ENCODE measurements at regions not wholly inside any gene's neighbourhood (a gene's known extent, or its start where the extent isn't known, plus 50 kb on each side); places are given as distances from the start of the nearest gene placed in this dataset.

DNA sequence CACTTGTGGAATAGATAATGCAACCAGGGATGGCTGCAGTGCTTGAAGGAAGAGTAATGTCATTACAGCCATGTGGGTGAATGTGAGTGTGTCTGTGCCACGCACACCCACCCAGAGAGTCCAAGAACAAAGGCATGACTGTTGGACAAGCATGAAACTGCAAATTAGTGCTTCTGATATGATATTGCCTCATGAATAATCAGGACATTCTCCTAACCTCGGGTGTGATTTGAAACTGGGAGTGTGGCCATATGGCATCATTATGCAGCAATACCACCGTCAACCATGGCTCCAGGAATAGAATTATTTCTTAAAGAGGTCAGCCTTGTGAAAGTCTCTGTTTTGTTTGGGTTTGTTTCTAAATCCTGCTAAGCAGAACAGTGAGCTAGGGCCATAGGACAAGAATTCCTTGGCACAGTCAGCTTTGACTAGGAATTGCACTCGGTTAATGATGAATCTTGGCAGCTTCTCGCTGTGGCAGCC is 678.0 kb upstream of the RAB6C start:
- no peak for TF ChIP-seq POLR2AphosphoS5 (IDR thresholded peaks at IDR 0.05; ENCODE audit: low read depth, low read length)
- no peak for TF ChIP-seq POLR2A (IDR thresholded peaks at IDR 0.05; ENCODE audit: low read depth, low read length)
